ENCODE measurements at regions not wholly inside any gene's neighbourhood (a gene's known extent, or its start where the extent isn't known, plus 50 kb on each side); places are given as distances from the start of the nearest gene placed in this dataset.

- H3K4me1 ChIP-seq = no peaks in the 10 kb centered on the region
- intact Hi-C loops (cut with DNase I) = no loop called here
- no peaks in the 10 kb centered on the region for H3K36me3 ChIP-seq
- no peaks in the 10 kb centered on the region for H3K9me3 ChIP-seq
- H3K27ac ChIP-seq = no peak overlapping the region
- TF ChIP-seq POLR2A (IDR thresholded peaks at IDR 0.05) (no peak), CTCF (IDR thresholded peaks at IDR 0.05) (no peak)
- WGBS, 2 donors = 100% methylated on average over 1 of the region's 1 CpG
- peaks cover 0 to 8% (median 0%) of the 10 kb centered on the region in 4 donors for H3K27me3 ChIP-seq
- DNase-seq = no peak
- no peak overlapping the region for H3K4me3 ChIP-seq
These were observed 207.4 kb upstream of the CXCL13 start for GRCh38 chr4:77398256-77398655.

DNA sequence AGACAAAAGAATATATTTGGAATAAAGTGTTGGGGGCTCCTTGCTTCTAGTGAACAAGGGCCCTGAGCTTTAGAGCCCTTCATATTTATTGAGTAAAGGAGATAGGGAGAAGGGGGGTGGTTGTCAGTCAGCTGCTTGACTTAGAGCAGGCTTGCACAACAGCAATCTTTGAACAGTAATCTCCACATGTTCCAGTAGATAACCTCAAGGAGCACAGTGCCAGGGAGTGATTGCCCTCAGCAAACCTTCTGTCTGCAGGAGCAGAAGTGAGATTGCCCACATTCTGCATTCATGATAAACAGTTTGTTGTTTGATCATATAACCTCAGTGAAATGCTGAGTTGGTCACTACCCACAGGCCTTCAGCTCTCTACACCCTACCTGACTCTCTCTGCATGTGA, 205.8 kb upstream of the CXCL13 start:
- Histone ChIP-seq H3K4me3 (no peak overlapping the region), H3K36me3 (no peaks in the 10 kb centered on the region), H3K4me1 (no peaks in the 10 kb centered on the region), H3K27me3 (peaks cover 0 to 8% (median 0%) of the 10 kb centered on the region in 4 donors), H3K9me3 (no peaks in the 10 kb centered on the region), H3K27ac (no peak overlapping the region)
- DNase-seq = no peak
- TF ChIP-seq CTCF (IDR thresholded peaks at IDR 0.05) (no peak), POLR2A (IDR thresholded peaks at IDR 0.05) (no peak)
- intact Hi-C loops (cut with DNase I) = no loop called here

- Histone ChIP-seq H3K4me1 (no peaks in the 10 kb centered on the region), H3K27ac (no peak overlapping the region), H3K27me3 (no peaks in the 10 kb centered on the region), H3K9me3 (no peaks in the 10 kb centered on the region), H3K36me3 (no peaks in the 10 kb centered on the region), H3K4me3 (no peak overlapping the region)
- 43 to 45% methylated on average over 3 of the region's 3 CpGs for WGBS, 2 donors
- DNase-seq = no peak
- TF ChIP-seq CTCF (IDR thresholded peaks at IDR 0.05) (no peak), POLR2A (IDR thresholded peaks at IDR 0.05) (no peak)
- intact Hi-C loops (cut with DNase I) = no loop called here
These were observed 191.9 kb upstream of the CXCL13 start for GRCh38 chr4:77413766-77414165.

DNA sequence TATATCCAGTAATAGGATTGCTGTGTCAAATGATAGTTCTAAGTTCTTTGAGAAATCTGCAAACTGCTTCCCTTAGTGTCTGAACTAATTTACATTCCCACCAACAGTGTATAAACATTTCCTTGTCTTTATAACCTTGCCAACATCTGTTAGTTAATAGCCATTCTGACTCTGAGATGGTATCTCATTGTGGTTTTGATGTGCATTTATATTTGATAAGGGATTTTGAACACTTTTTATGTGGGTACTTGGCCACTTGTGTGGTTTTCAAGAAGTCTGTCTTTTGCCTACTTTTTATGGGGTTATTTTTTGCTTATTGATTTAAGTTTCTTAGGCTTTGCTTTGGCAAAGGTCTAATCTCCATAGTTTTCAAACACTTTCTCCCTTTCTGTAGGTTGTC, 189.9 kb upstream of the CXCL13 start:
- DNase-seq = no peak
- Histone ChIP-seq H3K9me3 (no peaks in the 10 kb centered on the region), H3K27me3 (no peaks in the 10 kb centered on the region), H3K36me3 (no peaks in the 10 kb centered on the region), H3K27ac (no peak overlapping the region), H3K4me3 (no peak overlapping the region), H3K4me1 (no peaks in the 10 kb centered on the region)
- intact Hi-C loops (cut with DNase I) = no loop called here
- no peak for TF ChIP-seq CTCF (IDR thresholded peaks at IDR 0.05)

DNA sequence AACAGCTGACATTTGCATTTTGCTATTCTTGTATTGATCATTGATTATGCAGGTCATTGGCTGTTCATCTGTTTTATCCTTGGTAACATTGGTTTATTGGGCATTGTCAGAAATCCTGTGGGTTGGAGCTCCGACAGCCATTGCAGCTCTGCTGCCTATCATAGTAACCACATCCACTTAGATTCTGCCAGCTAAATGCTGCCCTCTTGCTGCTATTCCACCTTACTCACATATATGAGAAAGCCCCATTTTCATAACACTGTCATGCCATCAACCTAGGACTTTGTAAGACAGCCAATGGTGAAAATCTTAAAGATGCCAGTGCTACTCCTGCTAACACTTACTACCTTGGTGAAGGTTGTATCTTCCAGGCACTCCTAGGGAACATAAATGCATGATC, 187.3 kb upstream of the CXCL13 start:
- H3K4me1 ChIP-seq = no peaks in the 10 kb centered on the region
- TF ChIP-seq POLR2A (IDR thresholded peaks at IDR 0.05) (no peak), CTCF (IDR thresholded peaks at IDR 0.05) (peak in 3 of 6 experiments; percentile 5 to 21 (median 18))
- intact Hi-C loops (cut with DNase I) = no loop called here
- no peaks in the 10 kb centered on the region for H3K36me3 ChIP-seq
- H3K9me3 ChIP-seq = no peaks in the 10 kb centered on the region
- no peak overlapping the region for H3K4me3 ChIP-seq
- 29 to 50% methylated on average over 1 of the region's 1 CpG for WGBS, 2 donors
- H3K27me3 ChIP-seq = no peaks in the 10 kb centered on the region
- no peak for DNase-seq
- no peak overlapping the region for H3K27ac ChIP-seq

All from esophagus squamous epithelium (tissue), 5 donors.